GM10248 (cell line): ENCODE measurements at regions not wholly inside any gene's neighbourhood (a gene's known extent, or its start where the extent isn't known, plus 50 kb on each side); places are given as distances from the start of the nearest gene placed in this dataset.

Source experiments
- CTCF ChIA-PET: fragments of 300-600 bp; sonication (Branson Sonifier 250); formaldehyde crosslinking; extraction: SDS; loops from one replicate; lab custom pipeline; 2021; ENCODE audit warnings: antibody characterized with exemption; lab: Yijun Ruan, JAX
- POLR2A ChIA-PET: fragments of 350-650 bp; sonication (Branson Sonifier 250); formaldehyde crosslinking; extraction: SDS; loops from one replicate; lab custom pipeline; 2020; ENCODE audit warnings: antibody characterized with exemption; lab: Yijun Ruan, JAX
- DNase-seq: peaks from one replicate; pipeline ENCODE4 v3.0.0; 2012; ENCODE audit errors: extremely low spot score
- CTCF ChIP-seq: IDR thresholded peaks from 2 replicates; pipeline ENCODE4 v1.5.1; 2012; ENCODE audit warnings: mild to moderate bottlenecking, low read depth; ENCODE audit errors: extremely low read depth, missing control alignments, control extremely low read depth

- ChIA-PET POLR2A (no interaction called here), CTCF (no interaction called here)
- no peak for DNase-seq
- TF ChIP-seq CTCF, result no peak
Observed at GRCh38 chr2:9124231-9124741, 82.3 kb upstream of the ASAP2 start.

GRCh38 chr2:9123069-9123468 is 83.5 kb upstream of the ASAP2 start:
- ChIA-PET CTCF (no interaction called here), POLR2A (no interaction called here)
- no peak for DNase-seq
- no peak for TF ChIP-seq CTCF

GRCh38 chr2:9122367-9122766 is 84.2 kb upstream of the ASAP2 start:
- ChIA-PET POLR2A (no interaction called here), CTCF (no interaction called here)
- TF ChIP-seq CTCF, result no peak
- DNase-seq, result no peak

GRCh38 chr2:9118383-9118960 is 88.1 kb upstream of the ASAP2 start:
- TF ChIP-seq CTCF, result no peak
- DNase-seq, result no peak
- CTCF ChIA-PET, result interaction anchor here (0.9 kb wide), 1 partner anchor 25 kb away, joined by 3 read pairs; no protein-coding TSS in a partner anchor
- POLR2A ChIA-PET, result no interaction called here

- no peak for DNase-seq
- ChIA-PET POLR2A (interaction anchor here (0.7 kb wide), 1 partner anchor 309 kb away, joined by 3 read pairs; no protein-coding TSS in a partner anchor), CTCF (no interaction called here)
- TF ChIP-seq CTCF, result no peak
Observed at GRCh38 chr2:9115229-9115628, 91.4 kb upstream of the ASAP2 start.

- CTCF ChIA-PET, result interaction anchor here (1.0 to 3.8 kb wide), 3 partner anchors 11 to 52 kb away, joined by 4 to 21 read pairs (median 4); no protein-coding TSS in a partner anchor
- DNase-seq, result no peak
- peak; percentile 29 for TF ChIP-seq CTCF
- POLR2A ChIA-PET, result no interaction called here
Observed at GRCh38 chr2:9114458-9114857, 92.2 kb upstream of the ASAP2 start.
